ENCODE measurements at regions not wholly inside any gene's neighbourhood (a gene's known extent, or its start where the extent isn't known, plus 50 kb on each side); places are given as distances from the start of the nearest gene placed in this dataset.
A peak's percentile ranks its signal among the peaks of the same experiment; 100 is the strongest.
"Not testable (repeated sequence)": the region's sequence is repeated elsewhere in the genome, so short reads cannot be mapped to it uniquely, and the experiment has no call there.

- no peak for DNase-seq (ENCODE audit: low spot score)
Observed at GRCh38 chr18:2112435-2113045, 458.8 kb downstream of the METTL4 start.

GRCh38 chr18:2114289-2114688 is 457.0 kb downstream of the METTL4 start:
- no peak for DNase-seq (ENCODE audit: low spot score)

GRCh38 chr18:2114765-2115164 is 456.5 kb downstream of the METTL4 start:
- no peak for DNase-seq (ENCODE audit: low spot score)

GRCh38 chr18:2121224-2121623 is 450.1 kb downstream of the METTL4 start:
- DNase-seq (ENCODE audit: low spot score), result no peak

GRCh38 chr18:2123077-2123476 is 448.2 kb downstream of the METTL4 start:
- no peak for DNase-seq (ENCODE audit: low spot score)

- DNase-seq (ENCODE audit: low spot score), result no peak
Observed at GRCh38 chr18:2134364-2134763, 436.9 kb downstream of the METTL4 start.

GRCh38 chr18:2135309-2135708 is 436.0 kb downstream of the METTL4 start:
- DNase-seq (ENCODE audit: low spot score), result no peak

- DNase-seq (ENCODE audit: low spot score), result no peak
Observed at GRCh38 chr18:2138552-2138951, 432.8 kb downstream of the METTL4 start.

GRCh38 chr18:2139691-2140090 is 431.6 kb downstream of the METTL4 start:
- DNase-seq (ENCODE audit: low spot score), result no peak

- DNase-seq (ENCODE audit: low spot score), result no peak
Observed at GRCh38 chr18:2143636-2144035, 427.7 kb downstream of the METTL4 start.

- no peak for DNase-seq (ENCODE audit: low spot score)
Observed at GRCh38 chr18:2144811-2145210, 426.5 kb downstream of the METTL4 start.

- no peak for DNase-seq (ENCODE audit: low spot score)
Observed at GRCh38 chr18:2146092-2146491, 425.2 kb downstream of the METTL4 start.

GRCh38 chr18:2146754-2147153 is 424.6 kb downstream of the METTL4 start:
- DNase-seq (ENCODE audit: low spot score), result no peak

GRCh38 chr18:2147476-2148230 is 423.7 kb downstream of the METTL4 start:
- peak; percentile 4 for DNase-seq (ENCODE audit: low spot score)

GRCh38 chr18:2148823-2149222 is 422.5 kb downstream of the METTL4 start:
- DNase-seq (ENCODE audit: low spot score), result no peak

GRCh38 chr18:2150566-2150965 is 420.7 kb downstream of the METTL4 start:
- no peak for DNase-seq (ENCODE audit: low spot score)

GRCh38 chr18:2154278-2154677 is 417.0 kb downstream of the METTL4 start:
- no peak for DNase-seq (ENCODE audit: low spot score)

- no peak for DNase-seq (ENCODE audit: low spot score)
Observed at GRCh38 chr18:2164644-2165550, 406.4 kb downstream of the METTL4 start.

GRCh38 chr18:2166876-2167275 is 404.4 kb downstream of the METTL4 start:
- not testable (repeated sequence) for DNase-seq (ENCODE audit: low spot score)

- DNase-seq (ENCODE audit: low spot score), result no peak
Observed at GRCh38 chr18:2168022-2168421, 403.3 kb downstream of the METTL4 start.

GRCh38 chr18:2169656-2170055 is 401.6 kb downstream of the METTL4 start:
- no peak for DNase-seq (ENCODE audit: low spot score)

- no peak for DNase-seq (ENCODE audit: low spot score)
Observed at GRCh38 chr18:2171840-2172625, 399.3 kb downstream of the METTL4 start.
